Hematopoietic multipotent progenitor cell (in vitro differentiated cells): ENCODE measurements at regions not wholly inside any gene's neighbourhood (a gene's known extent, or its start where the extent isn't known, plus 50 kb on each side); places are given as distances from the start of the nearest gene placed in this dataset.

ENCODE experiments used
- DNase-seq, 3 donors: peaks; one replicate each; pipeline ENCODE4 v3.0.0-alpha.2; 2011 to 2015; ENCODE audit warnings: low read depth in 2 of 3, low spot score in 2 of 3

- DNase-seq: peak; percentile 53 to 86 (median 72)
Measured at GRCh38 chr2:160994141-160995002, 165.9 kb upstream of the TANK start.

GRCh38 chr2:160996584-160996983, 163.6 kb upstream of the TANK start:
- DNase-seq: no peak

GRCh38 chr2:161004379-161004778, 155.8 kb upstream of the TANK start:
- peak in 1 of 3 donors; percentile 29 for DNase-seq

- DNase-seq: no peak
Measured at GRCh38 chr2:161005170-161005569, 155.1 kb upstream of the TANK start.

DNA sequence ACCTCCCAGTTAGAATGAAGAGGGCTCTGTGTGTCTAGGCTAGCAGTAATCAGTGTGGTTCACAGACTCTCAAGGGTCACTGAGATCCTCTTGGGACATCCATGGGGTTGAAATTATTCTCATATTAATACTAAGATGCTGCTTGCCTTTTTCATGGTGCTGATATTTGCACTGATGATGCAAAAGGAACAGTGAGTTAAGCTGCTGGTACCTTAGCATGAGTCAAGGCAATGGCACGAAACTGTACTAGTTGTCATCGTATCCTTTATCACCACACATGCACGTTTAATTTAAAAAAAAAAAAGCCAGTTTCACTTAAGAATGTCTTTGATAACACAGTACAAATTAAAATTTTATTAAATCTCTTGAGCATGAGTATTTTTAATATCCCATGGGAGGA, 151.9 kb upstream of the TANK start:
- DNase-seq: no peak

DNA sequence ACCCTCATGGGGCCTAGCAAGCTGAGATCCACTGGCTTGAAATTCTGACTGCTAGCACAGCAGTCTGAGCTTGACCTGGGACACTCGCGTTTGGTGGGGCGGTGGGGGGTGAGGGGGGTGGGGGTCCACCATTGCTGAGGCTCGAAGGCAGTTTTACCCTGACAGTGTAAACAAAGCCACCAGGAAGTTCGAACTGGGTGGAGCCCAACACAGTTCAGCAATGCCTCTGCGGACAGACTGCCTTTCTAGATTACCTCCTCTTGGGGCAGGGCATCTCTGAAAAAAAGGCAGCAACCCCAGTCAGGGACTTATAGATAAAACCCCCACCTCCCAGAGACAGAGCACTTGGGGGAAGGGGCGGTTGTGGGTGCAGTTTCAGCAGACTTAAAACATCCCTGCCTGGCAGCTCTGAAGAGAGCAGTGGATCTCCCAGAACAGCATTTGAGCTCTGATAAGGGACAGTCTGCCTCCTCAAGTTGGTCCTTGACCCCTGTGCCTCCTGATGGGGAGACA, 149.7 kb upstream of the TANK start:
- no peak for DNase-seq

DNA sequence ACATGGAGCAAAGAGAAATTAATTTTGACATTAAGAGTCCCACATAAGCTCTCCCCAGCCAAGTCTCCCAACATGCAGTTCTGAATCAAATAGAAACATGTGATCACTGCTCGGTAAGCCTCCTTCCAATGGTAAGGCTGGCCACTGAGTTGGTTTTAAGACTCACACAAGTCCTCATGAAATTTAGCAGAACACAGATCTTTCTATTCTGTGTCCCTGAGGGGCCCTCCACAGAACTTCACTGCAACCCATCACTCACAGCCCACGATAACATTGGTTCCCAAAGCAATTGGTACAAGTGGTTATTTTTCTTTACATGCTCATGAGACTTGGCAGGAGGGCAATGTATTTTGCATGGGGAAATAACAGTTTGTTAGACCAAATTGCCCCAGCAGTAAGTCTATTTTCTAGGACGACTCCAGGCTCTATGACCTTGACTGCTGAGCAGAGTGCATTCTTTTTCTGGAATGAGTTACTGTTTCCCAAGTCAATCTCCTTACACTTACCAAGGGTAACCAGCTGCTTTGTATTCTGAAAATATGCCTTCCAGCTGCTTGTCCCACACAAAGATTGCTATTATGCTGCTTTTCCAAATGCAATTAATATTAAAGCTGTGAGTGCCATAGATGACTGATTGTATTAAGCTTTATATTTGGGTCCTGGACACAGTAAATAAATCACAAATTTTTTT, 142.3 kb upstream of the TANK start:
- no peak for DNase-seq

DNA sequence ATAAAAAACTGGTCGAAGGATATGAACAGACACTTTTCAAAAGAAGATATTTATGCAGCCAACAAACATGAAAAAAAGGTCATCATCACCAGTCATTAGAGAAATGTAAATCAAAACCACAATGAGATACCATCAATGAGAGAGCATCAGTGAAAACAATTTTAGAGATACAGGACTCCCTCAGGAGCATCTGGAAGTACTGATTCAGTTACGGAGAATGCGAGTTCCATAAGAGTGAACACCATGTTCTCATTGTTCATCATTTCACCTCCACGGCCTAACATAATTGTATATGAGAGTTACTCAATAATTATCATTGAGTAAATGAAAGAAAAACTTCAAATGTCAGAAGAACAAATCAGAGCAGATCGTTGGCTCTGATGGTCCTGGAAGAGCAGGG, 140.9 kb upstream of the TANK start:
- no peak for DNase-seq

- DNase-seq: no peak
Measured at GRCh38 chr2:161020437-161020836, 139.8 kb upstream of the TANK start.

DNA sequence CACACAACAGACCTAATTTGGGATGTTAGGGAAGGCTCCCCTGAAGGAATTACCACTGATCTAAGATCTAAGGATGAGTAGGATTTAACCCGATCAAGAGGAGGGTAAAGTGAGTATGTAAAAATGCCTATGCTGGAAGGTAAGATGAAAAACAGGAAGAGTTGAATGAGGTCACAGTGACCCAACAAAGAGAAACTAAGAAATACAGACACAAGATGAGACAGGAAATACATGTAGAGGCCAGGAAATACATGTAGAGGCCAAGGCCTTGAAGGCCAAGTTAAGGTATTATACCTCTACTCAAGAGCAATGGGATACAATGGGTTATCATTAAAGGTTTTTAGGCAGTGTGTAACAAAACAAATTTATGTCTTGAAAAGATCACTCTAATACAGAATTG, 131.6 kb upstream of the TANK start:
- DNase-seq: no peak

GRCh38 chr2:161029321-161029720, 130.9 kb upstream of the TANK start:
- no peak for DNase-seq

DNA sequence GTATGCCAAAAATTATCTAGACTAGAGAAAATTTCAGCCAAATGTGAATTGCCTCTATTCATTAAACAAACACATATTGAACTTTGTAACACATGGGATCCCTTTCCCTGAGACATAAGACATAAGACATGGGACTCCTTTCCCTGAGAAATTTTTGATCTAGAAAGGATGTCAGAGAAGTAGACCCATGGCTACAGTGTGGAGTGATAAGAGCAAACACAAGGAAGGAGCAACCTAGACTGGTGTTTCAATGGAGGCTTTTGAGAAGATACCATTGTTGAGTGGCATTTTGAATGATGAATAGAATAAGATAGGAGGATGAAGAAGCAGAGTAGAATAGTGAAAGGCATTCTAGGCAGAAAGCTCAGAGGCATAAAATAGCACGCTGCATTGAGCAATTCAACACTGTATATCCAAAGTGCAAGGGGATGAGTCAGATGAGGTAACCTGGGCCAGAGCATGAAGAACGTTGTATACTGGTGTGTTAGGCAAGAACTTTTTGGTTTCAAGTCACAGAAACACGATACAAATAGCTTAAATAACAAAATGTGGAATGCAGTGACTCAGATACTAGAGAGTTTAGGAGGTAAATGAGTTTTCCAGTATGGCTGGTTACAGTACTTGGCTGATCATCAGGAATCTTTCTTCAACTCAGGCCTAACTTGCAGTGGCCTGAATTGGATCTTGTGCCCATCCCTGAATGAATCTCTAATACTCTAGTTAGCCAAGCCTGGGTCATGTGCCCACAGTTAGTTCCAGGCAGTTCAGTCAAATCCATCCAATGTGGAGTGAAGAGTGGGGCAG, 129.8 kb upstream of the TANK start:
- no peak for DNase-seq

DNA sequence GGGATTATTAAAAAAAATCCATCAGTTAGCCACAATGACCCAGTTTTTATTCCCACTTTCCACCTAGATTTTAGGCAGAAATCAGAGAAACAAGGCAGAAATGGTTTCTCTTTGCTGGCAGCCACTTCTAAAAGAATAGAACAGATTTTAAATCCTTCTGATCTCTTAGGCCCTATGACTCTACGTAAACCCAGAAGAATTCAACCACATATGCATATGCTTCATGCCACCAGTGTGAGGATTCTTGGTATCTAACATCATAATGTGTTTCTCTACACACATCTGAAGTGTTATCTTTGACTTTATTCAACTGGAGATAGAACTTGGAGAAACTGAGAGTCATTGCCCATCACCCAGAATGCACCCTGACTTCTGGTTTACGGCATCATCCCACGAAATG, 128.7 kb upstream of the TANK start:
- no peak for DNase-seq

DNA sequence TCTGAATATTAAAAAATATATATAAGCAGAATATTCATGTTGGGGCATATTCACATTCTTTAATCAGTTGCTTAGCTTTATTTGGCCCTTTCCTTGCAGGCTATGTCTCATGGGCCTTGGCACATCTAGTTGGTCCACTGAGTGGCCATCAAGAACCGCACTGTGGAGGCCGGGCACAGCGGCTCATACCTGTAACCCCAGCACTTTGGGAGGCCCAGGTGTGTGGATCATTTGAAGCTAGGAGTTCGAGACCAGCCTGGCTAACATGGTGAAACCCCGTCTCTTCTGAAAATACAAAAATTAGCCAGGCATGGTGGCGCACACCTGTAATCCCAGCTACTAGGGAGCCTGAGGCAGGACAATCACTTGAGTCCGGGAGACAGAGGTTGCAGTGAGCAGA, 127.6 kb upstream of the TANK start:
- DNase-seq: no peak

DNA sequence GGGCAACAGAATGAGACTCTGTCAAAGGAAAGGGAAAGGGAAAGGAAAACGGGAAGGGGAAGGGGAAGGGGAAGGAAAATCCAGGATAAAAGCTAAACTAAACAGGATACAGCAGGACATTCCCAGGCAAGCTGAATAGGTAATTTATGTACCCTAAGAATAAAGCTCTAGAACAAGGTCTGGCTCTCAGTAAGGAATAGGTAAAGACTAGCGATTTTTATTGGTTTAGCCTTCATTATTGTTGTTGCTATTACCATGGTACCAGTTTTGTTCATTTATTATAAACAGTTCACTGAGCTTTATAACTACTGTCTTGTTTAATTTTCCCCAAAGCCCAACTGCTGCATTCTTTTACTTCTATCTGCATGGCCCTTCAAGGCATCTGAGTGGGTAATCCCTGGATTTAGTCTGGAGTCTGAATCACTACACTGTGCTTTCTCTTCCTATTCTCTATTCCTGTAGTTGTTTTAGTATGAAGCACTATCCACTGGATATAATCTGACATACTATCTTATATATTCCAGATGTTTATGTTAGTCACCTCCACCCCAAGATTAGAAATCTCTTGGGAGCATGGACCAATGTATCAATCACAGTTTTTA, 127.1 kb upstream of the TANK start:
- DNase-seq: no peak

- DNase-seq: no peak
Measured at GRCh38 chr2:161036926-161037325, 123.3 kb upstream of the TANK start.

DNA sequence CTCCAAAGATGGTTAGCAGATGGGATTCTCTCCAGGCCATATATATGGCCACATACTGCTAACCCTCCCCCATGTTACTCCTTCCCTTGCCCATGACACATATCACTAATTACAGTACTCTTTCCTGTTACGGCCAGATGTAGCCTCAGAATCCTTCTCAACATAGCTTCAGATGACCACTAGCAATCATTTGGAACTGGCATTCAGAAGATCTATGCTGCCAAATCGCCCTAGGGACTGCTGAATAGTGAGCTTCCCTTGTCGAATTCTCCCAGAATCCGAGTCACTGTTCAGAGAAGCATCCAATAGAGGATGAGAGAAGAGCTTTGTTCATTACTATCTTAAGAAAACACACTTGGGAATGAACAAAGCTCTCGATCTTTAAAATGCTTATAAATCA, 121.2 kb upstream of the TANK start:
- no peak for DNase-seq

DNA sequence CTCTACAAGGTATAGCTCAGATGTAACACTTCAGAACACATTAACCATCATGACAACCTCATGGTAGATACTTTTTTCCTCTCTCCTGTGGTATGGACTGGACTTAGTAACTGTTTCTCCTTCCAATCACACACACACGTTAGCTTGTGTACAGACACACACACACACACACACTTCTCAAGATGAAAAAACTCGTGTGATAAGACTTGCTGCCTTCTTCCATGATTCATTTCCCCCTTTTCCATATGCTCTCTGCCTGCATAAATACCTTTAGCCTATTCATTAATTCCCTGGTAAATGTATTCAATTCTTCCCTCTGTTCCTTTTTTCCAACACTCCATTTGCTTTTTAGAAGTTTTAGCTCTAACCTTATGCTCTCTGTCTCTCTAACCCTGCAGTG, 118.9 kb upstream of the TANK start:
- no peak for DNase-seq

GRCh38 chr2:161042990-161043625, 117.1 kb upstream of the TANK start:
- no peak for DNase-seq

DNA sequence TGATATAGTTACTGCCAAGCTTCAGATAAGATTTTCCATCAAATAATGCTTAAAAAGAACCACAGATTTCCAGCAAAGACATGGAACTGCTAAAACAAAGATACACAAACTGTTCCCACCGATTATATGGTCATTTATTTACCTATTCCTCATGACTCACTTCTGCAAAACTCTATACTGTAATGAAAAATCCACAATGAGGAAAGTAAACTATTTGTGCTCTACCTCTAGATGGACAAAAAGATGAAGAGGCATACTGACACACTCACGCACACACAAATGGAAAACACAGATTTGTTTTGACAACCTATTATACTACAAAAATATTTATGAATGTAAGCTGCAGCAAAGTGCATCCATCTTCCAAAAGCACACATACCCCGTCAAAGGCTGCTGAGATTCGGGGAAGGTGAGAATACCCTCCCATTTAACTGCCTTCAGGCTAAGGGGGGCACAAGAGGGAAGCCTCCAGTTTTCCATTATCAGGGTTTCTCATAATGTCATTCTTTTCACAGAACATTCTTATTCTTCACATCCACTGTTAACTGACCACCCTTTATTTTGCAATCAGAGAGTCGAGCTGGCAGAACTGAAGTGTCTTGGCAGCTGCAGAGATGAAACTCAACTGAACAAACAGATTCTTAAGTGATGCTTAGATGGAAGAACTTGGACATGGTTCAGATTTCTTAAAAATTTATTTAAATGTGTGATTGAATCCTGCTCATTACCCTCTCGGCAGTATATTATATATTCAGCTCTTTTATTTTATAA, 115.9 kb upstream of the TANK start:
- no peak for DNase-seq
